ENCODE measurements at regions not wholly inside any gene's neighbourhood (a gene's known extent, or its start where the extent isn't known, plus 50 kb on each side); places are given as distances from the start of the nearest gene placed in this dataset.

GRCh38 chr5:38094889-38095288 lies 163.5 kb upstream of the EGFLAM start:
- no peak for DNase-seq

- DNase-seq = no peak
These were observed 164.5 kb upstream of the EGFLAM start for GRCh38 chr5:38093855-38094254.

GRCh38 chr5:38086777-38087176 lies 171.6 kb upstream of the EGFLAM start:
- no peak for DNase-seq

GRCh38 chr5:38079620-38080402 lies 178.5 kb upstream of the EGFLAM start:
- DNase-seq = no peak

- no peak for DNase-seq
These were observed 180.2 kb upstream of the EGFLAM start for GRCh38 chr5:38078161-38078560.

- no peak for DNase-seq
These were observed 180.7 kb upstream of the EGFLAM start for GRCh38 chr5:38077652-38078051.

- no peak for DNase-seq
These were observed 186.3 kb upstream of the EGFLAM start for GRCh38 chr5:38071831-38072694.

- no peak for DNase-seq
These were observed 187.9 kb upstream of the EGFLAM start for GRCh38 chr5:38070304-38070950.

- no peak for DNase-seq
These were observed 189.0 kb upstream of the EGFLAM start for GRCh38 chr5:38069360-38069759.

GRCh38 chr5:38060354-38060753 lies 198.0 kb upstream of the EGFLAM start:
- DNase-seq = no peak

GRCh38 chr5:38059876-38060275 lies 198.5 kb upstream of the EGFLAM start:
- DNase-seq = no peak

GRCh38 chr5:38051711-38052511 lies 206.4 kb upstream of the EGFLAM start:
- no peak for DNase-seq

- DNase-seq = no peak
These were observed 208.6 kb upstream of the GDNF start for GRCh38 chr5:38048400-38048799.

GRCh38 chr5:38046103-38046502 lies 206.3 kb upstream of the GDNF start:
- no peak for DNase-seq

GRCh38 chr5:38045446-38045845 lies 205.6 kb upstream of the GDNF start:
- DNase-seq = no peak

- no peak for DNase-seq
These were observed 200.0 kb upstream of the GDNF start for GRCh38 chr5:38039826-38040225.

GRCh38 chr5:38039091-38039490 lies 199.2 kb upstream of the GDNF start:
- no peak for DNase-seq

GRCh38 chr5:38036765-38037164 lies 196.9 kb upstream of the GDNF start:
- DNase-seq = no peak

- no peak for DNase-seq
These were observed 192.3 kb upstream of the GDNF start for GRCh38 chr5:38032149-38032548.

GRCh38 chr5:38031304-38031703 lies 191.5 kb upstream of the GDNF start:
- no peak for DNase-seq

- no peak for DNase-seq
These were observed 189.7 kb upstream of the GDNF start for GRCh38 chr5:38029397-38030065.

GRCh38 chr5:38023799-38024198 lies 184.0 kb upstream of the GDNF start:
- no peak for DNase-seq

Measured in right hindlimb (tissue), 1 donor.